BJ (cell line): ENCODE measurements at regions not wholly inside any gene's neighbourhood (a gene's known extent, or its start where the extent isn't known, plus 50 kb on each side); places are given as distances from the start of the nearest gene placed in this dataset.

ENCODE experiments used
- CTCF ChIA-PET: fragments of 350-600 bp; formaldehyde crosslinking; extraction: SDS; loops from one replicate; lab custom pipeline; 2021; ENCODE audit warnings: antibody characterized with exemption, inconsistent platforms; lab: Yijun Ruan, JAX
- POLR2A ChIA-PET: fragments of 300-600 bp; sonication (Branson Sonifier 250); formaldehyde crosslinking; extraction: SDS; loops from one replicate; lab custom pipeline; 2021; ENCODE audit warnings: antibody characterized with exemption; lab: Charles Lee
- DNase-seq: peaks from one replicate; pipeline ENCODE4 v3.0.0-alpha.2; 2011; ENCODE audit warnings: low read depth
- H3K27me3 ChIP-seq: 2 replicates; pipeline ENCODE4 v1.6.0; 2011; ENCODE audit warnings: low read length; ENCODE audit not compliant: control insufficient read depth, insufficient read depth
- H3K36me3 ChIP-seq: 2 replicates; pipeline ENCODE4 v1.5.1; 2011; ENCODE audit warnings: low read length; ENCODE audit not compliant: control insufficient read depth, insufficient read depth
- H3K4me3 ChIP-seq: 2 replicates; pipeline ENCODE4 v1.5.1; 2011; ENCODE audit warnings: low read depth, mild to moderate bottlenecking, control low read depth, low read length
- CTCF ChIP-seq: IDR thresholded peaks from 2 replicates; pipeline ENCODE4 v1.5.1; 2011; ENCODE audit warnings: low read depth, mild to moderate bottlenecking, control low read depth, inconsistent platforms, low read length, moderate library complexity; ENCODE audit not compliant: insufficient read depth

GRCh38 chr5:52587131-52587530 is 200.6 kb upstream of the ITGA1 start:
- Histone ChIP-seq H3K4me3 (no peak overlapping the region), H3K27me3 (no peaks in the 10 kb centered on the region), H3K36me3 (no peaks in the 10 kb centered on the region)
- no peak for TF ChIP-seq CTCF
- DNase-seq: no peak
- CTCF ChIA-PET: no interaction called here
- POLR2A ChIA-PET: no interaction called here

- DNase-seq: no peak
- Histone ChIP-seq H3K4me3 (no peak overlapping the region), H3K36me3 (no peaks in the 10 kb centered on the region), H3K27me3 (peaks cover 3% of the 10 kb centered on the region; the same call in 1 of the 2 replicates)
- no peak for TF ChIP-seq CTCF
- ChIA-PET POLR2A (no interaction called here), CTCF (no interaction called here)
These were observed 190.1 kb upstream of the ITGA1 start for GRCh38 chr5:52597625-52598024.

DNA sequence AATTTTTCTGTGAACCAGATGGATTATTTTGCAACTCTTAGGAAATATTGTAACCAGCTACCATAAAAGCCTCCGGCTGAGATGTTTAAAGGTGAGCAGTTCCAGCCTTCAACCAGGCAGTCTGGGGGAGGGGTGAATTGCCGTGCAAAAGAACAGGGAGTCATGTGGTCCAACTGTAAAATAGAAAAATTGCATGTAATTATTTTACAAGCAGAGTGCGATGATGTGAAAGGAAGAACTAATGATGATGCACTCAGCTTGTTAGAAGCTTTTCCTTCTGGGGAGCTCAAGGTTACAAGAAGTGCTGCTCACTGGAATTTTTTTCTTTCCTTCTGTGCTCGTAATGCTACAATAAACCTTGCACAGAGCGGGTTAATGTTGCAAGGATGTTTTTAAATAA is 188.7 kb upstream of the ITGA1 start:
- TF ChIP-seq CTCF: no peak
- H3K27me3 ChIP-seq: peaks cover 3% of the 10 kb centered on the region; the same call in 1 of the 2 replicates
- no peak for DNase-seq
- no peak overlapping the region for H3K4me3 ChIP-seq
- H3K36me3 ChIP-seq: no peaks in the 10 kb centered on the region
- CTCF ChIA-PET: no interaction called here
- POLR2A ChIA-PET: no interaction called here

DNA sequence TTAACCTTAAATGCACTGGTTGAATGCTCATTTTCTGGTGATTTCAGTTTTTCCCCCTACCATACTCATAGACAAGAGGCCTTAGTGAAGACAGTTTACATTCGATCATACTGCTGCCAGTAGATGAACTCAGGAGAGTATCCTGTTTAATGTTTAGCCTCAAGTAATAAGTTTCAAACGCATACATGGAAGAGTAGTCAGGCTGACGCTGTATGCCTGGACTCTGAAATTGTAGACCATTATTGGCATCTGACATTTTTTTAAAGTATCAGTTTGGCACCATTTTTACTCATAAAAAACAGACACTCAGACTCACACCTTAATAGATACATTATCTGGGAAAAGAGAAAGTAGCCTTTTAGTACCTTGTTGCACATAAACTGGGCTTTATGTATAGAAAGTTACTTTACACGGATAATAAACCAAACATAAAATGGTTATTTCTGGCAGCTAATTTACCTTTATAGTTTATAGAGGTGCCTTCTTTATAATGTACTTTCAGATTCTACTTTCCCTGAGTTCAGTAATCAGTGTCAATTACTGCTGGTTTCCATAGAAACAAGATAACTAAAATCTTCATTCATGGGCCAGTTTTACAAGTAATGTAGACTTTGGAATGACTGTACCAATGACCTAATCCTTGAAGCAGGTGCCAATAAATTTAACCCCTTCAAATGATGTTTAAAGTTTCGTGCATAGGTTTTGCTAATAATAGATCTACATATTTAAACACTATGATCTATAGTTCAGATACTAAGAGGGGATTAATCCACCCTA is 183.8 kb upstream of the ITGA1 start:
- POLR2A ChIA-PET: no interaction called here
- Histone ChIP-seq H3K4me3 (no peak overlapping the region), H3K27me3 (peaks cover 1% of the 10 kb centered on the region; the same call in 1 of the 2 replicates), H3K36me3 (no peaks in the 10 kb centered on the region)
- CTCF ChIA-PET: no interaction called here
- DNase-seq: no peak
- no peak for TF ChIP-seq CTCF

- Histone ChIP-seq H3K36me3 (no peaks in the 10 kb centered on the region), H3K27me3 (peaks cover 1% of the 10 kb centered on the region; the same call in 1 of the 2 replicates), H3K4me3 (no peak overlapping the region)
- ChIA-PET CTCF (interaction anchor here (0.6 to 0.7 kb wide), 2 partner anchors 32 to 78 kb away, joined by 3 read pairs; no protein-coding TSS in a partner anchor), POLR2A (no interaction called here)
- no peak for TF ChIP-seq CTCF
- DNase-seq: no peak
These were observed 182.1 kb upstream of the ITGA1 start for GRCh38 chr5:52605317-52606313.
